ENCODE measurements at regions not wholly inside any gene's neighbourhood (a gene's known extent, or its start where the extent isn't known, plus 50 kb on each side); places are given as distances from the start of the nearest gene placed in this dataset.

- TF ChIP-seq EZH2phosphoT487 (IDR thresholded peaks at IDR 0.05; ENCODE audit: low read length), result no peak
- TF ChIP-seq, protein P1, sequence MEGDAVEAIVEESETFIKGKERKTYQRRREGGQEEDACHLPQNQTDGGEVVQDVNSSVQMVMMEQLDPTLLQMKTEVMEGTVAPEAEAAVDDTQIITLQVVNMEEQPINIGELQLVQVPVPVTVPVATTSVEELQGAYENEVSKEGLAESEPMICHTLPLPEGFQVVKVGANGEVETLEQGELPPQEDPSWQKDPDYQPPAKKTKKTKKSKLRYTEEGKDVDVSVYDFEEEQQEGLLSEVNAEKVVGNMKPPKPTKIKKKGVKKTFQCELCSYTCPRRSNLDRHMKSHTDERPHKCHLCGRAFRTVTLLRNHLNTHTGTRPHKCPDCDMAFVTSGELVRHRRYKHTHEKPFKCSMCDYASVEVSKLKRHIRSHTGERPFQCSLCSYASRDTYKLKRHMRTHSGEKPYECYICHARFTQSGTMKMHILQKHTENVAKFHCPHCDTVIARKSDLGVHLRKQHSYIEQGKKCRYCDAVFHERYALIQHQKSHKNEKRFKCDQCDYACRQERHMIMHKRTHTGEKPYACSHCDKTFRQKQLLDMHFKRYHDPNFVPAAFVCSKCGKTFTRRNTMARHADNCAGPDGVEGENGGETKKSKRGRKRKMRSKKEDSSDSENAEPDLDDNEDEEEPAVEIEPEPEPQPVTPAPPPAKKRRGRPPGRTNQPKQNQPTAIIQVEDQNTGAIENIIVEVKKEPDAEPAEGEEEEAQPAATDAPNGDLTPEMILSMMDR (IDR thresholded peaks at IDR 0.05; ENCODE audit: low read length), result no peak
Measured at GRCh38 chr2:67234440-67234839, 162.7 kb upstream of the ETAA1 start.

All from MM.1S (cell line).